Tibial nerve (tissue), 4 donors: ENCODE measurements at regions not wholly inside any gene's neighbourhood (a gene's known extent, or its start where the extent isn't known, plus 50 kb on each side); places are given as distances from the start of the nearest gene placed in this dataset.
"Not testable (repeated sequence)": the region's sequence is repeated elsewhere in the genome, so short reads cannot be mapped to it uniquely, and the experiment has no call there.

ENCODE experiments used
- DNase-seq, 2 donors: peaks; one replicate each; pipeline ENCODE4 v3.0.0-alpha.2; 2019; ENCODE audit warnings: low spot score in 2 of 2
- H3K27ac ChIP-seq, 4 donors: fragments of 200-600 bp; sonication (generic) in 3 of 4; one replicate each; pipeline ENCODE4 v1.5.1; 2017 to 2019; ENCODE audit warnings: mild to moderate bottlenecking in 1 of 4
- H3K27me3 ChIP-seq, 2 donors: fragments of 200-600 bp; sonication (generic) in 1 of 2; one replicate each; pipeline versions ENCODE4 v1.5.1 to v1.6.0; 2017 to 2019
- H3K36me3 ChIP-seq, 3 donors: fragments of 200-600 bp; sonication (generic); one replicate each; pipeline ENCODE4 v1.5.1; 2018 to 2019
- H3K4me1 ChIP-seq, 4 donors: fragments of 200-600 bp; sonication (generic) in 3 of 4; one replicate each; pipeline ENCODE4 v1.5.1; 2017 to 2019
- H3K4me3 ChIP-seq, 4 donors: fragments of 200-600 bp; sonication (generic) in 3 of 4; one replicate each; pipeline ENCODE4 v1.5.1; 2017 to 2019; ENCODE audit warnings: mild to moderate bottlenecking in 1 of 4, moderate library complexity in 1 of 4
- H3K9me3 ChIP-seq, 4 donors: fragments of 200-600 bp; sonication (generic) in 3 of 4; one replicate each; pipeline ENCODE4 v1.5.1; 2017 to 2019
- CTCF ChIP-seq, 5 experiments: fragments of 200-600 bp in 3 of 5; fragments of 450-650 bp in 2 of 5; sonication (generic) in 3 of 5; IDR thresholded peaks; one replicate each; pipeline ENCODE4 v1.5.1; 2016 to 2019; ENCODE audit warnings: antibody characterized with exemption in 5 of 5, mild to moderate bottlenecking in 3 of 5, moderate library complexity in 2 of 5
- EP300 ChIP-seq, 2 donors: sonication (generic); formaldehyde crosslinking; IDR thresholded peaks; one replicate each; pipeline ENCODE4 v1.6.1; 2017; ENCODE audit warnings: antibody characterized with exemption in 2 of 2, mild to moderate bottlenecking in 1 of 2
- POLR2A ChIP-seq, 2 donors: fragments of 450-650 bp; IDR thresholded peaks; one replicate each; pipeline ENCODE4 v1.6.1; 2017; ENCODE audit warnings: antibody characterized with exemption in 2 of 2, mild to moderate bottlenecking in 2 of 2, moderate library complexity in 2 of 2
- WGBS, 2 donors: methylation state at CpG; one replicate each; pipeline ENCODE4 v1.1.5; 2018; 5-methylcytosine and 5-hydroxymethylcytosine counted together

DNA sequence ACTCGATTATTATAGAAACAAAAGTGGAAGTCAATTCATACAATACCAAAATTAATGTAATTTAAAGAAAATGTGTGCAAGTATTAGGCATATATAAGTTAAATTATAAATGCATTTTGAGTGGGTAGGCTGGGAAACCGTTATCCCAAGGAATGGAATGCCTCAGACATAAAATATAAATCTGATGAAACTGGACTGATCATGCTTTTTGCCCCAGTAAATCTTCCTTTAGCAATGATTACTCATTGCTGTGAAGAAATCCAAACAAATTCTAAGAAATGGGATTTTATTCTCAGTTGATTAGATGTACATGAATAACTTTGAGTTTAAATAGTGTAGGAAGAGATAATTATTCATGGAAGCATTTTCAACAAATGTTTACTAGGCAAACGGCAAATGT lies 185.5 kb upstream of the KCNMB2 start:
- no peak overlapping the region for H3K27ac ChIP-seq
- 58 to 71% methylated on average over 3 of the region's 3 CpGs for WGBS, 2 donors

DNA sequence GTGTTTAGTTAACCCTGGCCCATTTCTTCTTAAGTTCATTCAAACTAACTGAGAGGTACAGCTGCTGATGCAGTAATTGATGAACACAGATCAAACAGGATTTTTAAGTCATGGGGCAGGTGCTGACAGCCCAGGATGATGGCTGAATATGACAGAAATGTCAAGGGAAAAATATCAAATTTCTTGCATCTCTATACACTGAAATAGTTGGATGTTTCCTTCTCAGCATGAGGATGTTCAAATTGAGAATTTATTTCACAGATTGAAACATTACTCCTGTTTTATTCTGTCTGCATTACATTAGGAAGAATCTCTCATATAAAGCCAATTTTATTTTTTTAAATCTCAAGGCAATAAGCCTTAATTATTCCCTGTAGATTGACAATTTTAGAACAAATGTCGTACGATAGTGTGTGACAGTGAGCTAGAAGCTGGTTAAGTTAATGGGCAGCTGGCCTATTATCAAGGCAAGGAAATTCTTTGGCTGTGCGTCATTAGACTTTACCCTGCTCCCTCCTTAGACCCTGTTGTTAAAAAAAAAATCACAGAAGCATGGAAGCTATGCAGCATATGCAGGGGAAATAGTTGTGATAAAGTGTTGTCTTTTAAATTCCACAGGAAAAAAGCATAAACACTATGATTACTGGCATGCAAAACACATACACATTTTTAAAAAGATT lies 183.8 kb upstream of the KCNMB2 start:
- TF ChIP-seq POLR2A (IDR thresholded peaks at IDR 0.05): no peak
- H3K27me3 ChIP-seq: no peaks in the 10 kb centered on the region
- H3K27ac ChIP-seq: no peak overlapping the region
- peaks cover 0 to 4% (median 2%) of the 10 kb centered on the region in 4 donors for H3K4me1 ChIP-seq
- H3K4me3 ChIP-seq: no peak overlapping the region
- DNase-seq: no peak
- H3K9me3 ChIP-seq: no peaks in the 10 kb centered on the region
- no peaks in the 10 kb centered on the region for H3K36me3 ChIP-seq
- WGBS, 2 donors: 19 to 25% methylated on average over 3 of the region's 3 CpGs

More for the DNA sequence above, 185.5 kb upstream of the KCNMB2 start:
- DNase-seq: no peak
- no peak overlapping the region for H3K4me3 ChIP-seq
- H3K27me3 ChIP-seq: no peaks in the 10 kb centered on the region
- peaks cover 0 to 4% (median 2%) of the 10 kb centered on the region in 4 donors for H3K4me1 ChIP-seq
- H3K36me3 ChIP-seq: no peaks in the 10 kb centered on the region
- H3K9me3 ChIP-seq: no peaks in the 10 kb centered on the region
- TF ChIP-seq CTCF (IDR thresholded peaks at IDR 0.05) (no peak), POLR2A (IDR thresholded peaks at IDR 0.05) (no peak)

- Histone ChIP-seq H3K4me3 (no peak overlapping the region), H3K36me3 (no peaks in the 10 kb centered on the region), H3K9me3 (no peaks in the 10 kb centered on the region), H3K4me1 (peaks cover 0 to 4% (median 2%) of the 10 kb centered on the region in 4 donors), H3K27ac (no peak overlapping the region), H3K27me3 (no peaks in the 10 kb centered on the region)
- no peak for TF ChIP-seq POLR2A (IDR thresholded peaks at IDR 0.05)
- TF ChIP-seq EP300 (IDR thresholded peaks at IDR 0.05): no peak
- TF ChIP-seq CTCF (IDR thresholded peaks at IDR 0.05): no peak
- no peak for DNase-seq
- 27 to 32% methylated on average over 1 of the region's 1 CpG for WGBS, 2 donors
Observed at GRCh38 chr3:178353006-178353694, 183.1 kb upstream of the KCNMB2 start.

- WGBS, 2 donors: 75 to 79% methylated on average over 6 of the region's 6 CpGs
- no peak overlapping the region for H3K27ac ChIP-seq
Observed at GRCh38 chr3:178359728-178360127, 176.5 kb upstream of the KCNMB2 start.

DNA sequence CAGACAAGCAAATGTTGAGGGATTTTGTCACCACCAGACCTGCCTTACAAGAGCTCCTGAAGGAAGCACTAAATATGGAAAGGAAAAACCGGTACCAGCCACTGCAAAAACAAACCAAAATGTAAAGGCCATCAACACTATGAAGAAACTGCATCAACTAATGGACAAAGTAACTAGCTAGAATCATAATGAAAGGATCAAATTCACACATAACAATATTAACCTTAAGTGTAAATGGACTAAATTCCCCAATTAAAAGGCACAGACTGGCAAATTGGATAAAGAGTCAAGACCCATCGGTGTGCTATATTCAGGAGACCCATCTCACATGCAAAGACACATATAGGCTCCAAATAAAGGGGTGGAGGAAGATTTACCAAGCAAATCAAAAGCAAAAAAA lies 173.2 kb upstream of the KCNMB2 start:
- H3K9me3 ChIP-seq: peaks cover 0 to 18% (median 2%) of the 10 kb centered on the region in 4 donors
- WGBS, 2 donors: 95 to 98% methylated on average over 2 of the region's 2 CpGs
- H3K27ac ChIP-seq, H3K4me1 ChIP-seq, H3K36me3 ChIP-seq, H3K27me3 ChIP-seq, DNase-seq, H3K4me3 ChIP-seq: not testable (repeated sequence)

More at GRCh38 chr3:178359728-178360127, 176.5 kb upstream of the KCNMB2 start:
- H3K4me1 ChIP-seq: no peaks in the 10 kb centered on the region
- H3K27me3 ChIP-seq: no peaks in the 10 kb centered on the region
- TF ChIP-seq POLR2A (IDR thresholded peaks at IDR 0.05): no peak
- TF ChIP-seq EP300 (IDR thresholded peaks at IDR 0.05): no peak
- TF ChIP-seq CTCF (IDR thresholded peaks at IDR 0.05): no peak
- DNase-seq: no peak
- no peak overlapping the region for H3K4me3 ChIP-seq
- no peaks in the 10 kb centered on the region for H3K36me3 ChIP-seq
- peaks cover 0 to 18% (median 2%) of the 10 kb centered on the region in 4 donors for H3K9me3 ChIP-seq

DNA sequence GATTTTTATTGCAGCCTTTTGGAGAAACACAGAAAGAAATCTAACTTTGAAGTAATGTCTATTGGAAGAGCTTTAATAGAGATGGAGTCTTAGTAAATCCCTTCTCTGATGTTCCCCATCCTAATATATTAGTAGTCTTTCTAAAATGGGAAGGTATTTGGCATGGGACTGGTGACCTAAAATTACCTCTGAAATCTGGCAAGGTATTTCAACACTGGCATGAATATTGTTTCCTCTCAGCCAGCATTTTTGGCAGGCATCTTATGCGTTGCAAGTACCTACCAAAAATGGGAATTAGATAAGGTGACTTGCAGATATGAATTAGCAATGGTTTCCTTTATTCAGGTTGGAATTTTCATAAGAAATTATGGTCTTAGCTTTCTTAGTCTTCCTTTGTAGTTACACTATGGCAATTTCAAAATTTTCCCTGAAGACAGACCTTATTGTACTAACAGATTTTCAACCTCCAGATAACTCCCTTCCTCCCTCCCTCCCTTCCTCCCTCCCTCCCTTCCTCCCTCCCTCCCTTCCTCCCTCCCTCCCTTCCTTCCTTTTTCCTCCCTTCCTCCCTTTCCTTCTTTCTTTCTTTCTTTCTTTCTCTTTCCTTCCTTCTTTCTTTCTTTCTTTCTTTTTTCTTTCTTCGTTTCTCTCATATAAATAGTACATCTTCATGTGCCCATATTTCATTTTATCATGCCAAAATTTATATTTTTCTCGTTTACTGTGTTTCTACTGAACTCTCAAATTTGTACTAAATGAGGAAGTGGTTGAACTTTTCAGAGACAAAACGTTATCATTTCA lies 168.2 kb upstream of the KCNMB2 start:
- DNase-seq: no peak
- H3K9me3 ChIP-seq: peaks cover 0 to 15% (median under 1%) of the 10 kb centered on the region in 4 donors
- 48 to 57% methylated on average over 4 of the region's 4 CpGs for WGBS, 2 donors
- H3K36me3 ChIP-seq: no peaks in the 10 kb centered on the region
- H3K27me3 ChIP-seq: no peaks in the 10 kb centered on the region
- TF ChIP-seq EP300 (IDR thresholded peaks at IDR 0.05) (peak in 1 of 2 donors; percentile 10), CTCF (IDR thresholded peaks at IDR 0.05) (no peak)
- no peaks in the 10 kb centered on the region for H3K4me1 ChIP-seq
- H3K27ac ChIP-seq: no peak overlapping the region
- no peak overlapping the region for H3K4me3 ChIP-seq
